ENCODE measurements at regions not wholly inside any gene's neighbourhood (a gene's known extent, or its start where the extent isn't known, plus 50 kb on each side); places are given as distances from the start of the nearest gene placed in this dataset.
A peak's percentile ranks its signal among the peaks of the same experiment; 100 is the strongest.

GRCh38 chr4:52358883-52359321 is 300.2 kb downstream of the USP46 start:
- CTCF ChIA-PET = no interaction called here
- DNase-seq (ENCODE audit: low spot score) (no peak), ATAC-seq (peak; percentile 22; the same call in 1 of the 2 replicates)

DNA sequence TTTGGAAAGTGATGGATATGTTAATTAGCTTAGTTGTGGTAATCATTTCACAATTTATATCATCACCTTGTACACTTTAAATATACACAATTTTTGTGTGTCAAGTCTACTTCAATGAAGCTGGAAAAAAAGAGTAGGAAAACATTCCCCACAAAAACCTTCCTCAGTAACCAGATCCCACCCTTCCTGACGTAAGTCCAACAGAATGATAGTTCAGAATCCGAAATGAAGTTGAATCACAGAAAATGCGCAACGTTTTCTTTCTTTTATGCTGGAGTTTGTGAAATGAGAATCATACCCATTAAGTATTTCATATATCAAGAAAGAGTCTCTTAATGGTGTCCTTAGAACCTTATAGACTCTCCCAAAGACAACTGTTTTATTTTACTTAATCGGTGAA is 292.9 kb downstream of the USP46 start:
- ChIA-PET POLR2A (no interaction called here), CTCF (no interaction called here)
- peaks cover 2% of the 10 kb centered on the region; the same call in 1 of the 2 replicates for H3K9me3 Mint-ChIP-seq
- DNase-seq (ENCODE audit: low spot score) (no peak), ATAC-seq (no peak)
- peaks cover 19% of the 10 kb centered on the region for H3K4me1 Mint-ChIP-seq
- TF ChIP-seq CTCF (IDR thresholded peaks at IDR 0.05) (no peak), HMGA2 (CRISPR knock-in tag; IDR thresholded peaks at IDR 0.05) (no peak), NR2C2 (CRISPR knock-in tag; IDR thresholded peaks at IDR 0.05) (no peak), MXD4 (CRISPR knock-in tag; IDR thresholded peaks at IDR 0.05; ENCODE audit: borderline replicate concordance) (no peak), SMAD3 (CRISPR knock-in tag; IDR thresholded peaks at IDR 0.05; ENCODE audit: borderline replicate concordance) (no peak), CBFB (CRISPR knock-in tag; IDR thresholded peaks at IDR 0.05; ENCODE audit: low read depth) (no peak), FOXK1 (CRISPR knock-in tag; IDR thresholded peaks at IDR 0.05) (no peak), JAZF1 (CRISPR knock-in tag; IDR thresholded peaks at IDR 0.05) (no peak), ZBTB21 (CRISPR knock-in tag; IDR thresholded peaks at IDR 0.05; ENCODE audit: borderline replicate concordance) (no peak)
- TF ChIP-seq, protein P1, sequence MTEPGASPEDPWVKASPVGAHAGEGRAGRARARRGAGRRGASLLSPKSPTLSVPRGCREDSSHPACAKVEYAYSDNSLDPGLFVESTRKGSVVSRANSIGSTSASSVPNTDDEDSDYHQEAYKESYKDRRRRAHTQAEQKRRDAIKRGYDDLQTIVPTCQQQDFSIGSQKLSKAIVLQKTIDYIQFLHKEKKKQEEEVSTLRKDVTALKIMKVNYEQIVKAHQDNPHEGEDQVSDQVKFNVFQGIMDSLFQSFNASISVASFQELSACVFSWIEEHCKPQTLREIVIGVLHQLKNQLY (CRISPR knock-in tag; IDR thresholded peaks at IDR 0.05) = no peak
- no peak overlapping the region for H3K4me3 Mint-ChIP-seq
- no peaks in the 10 kb centered on the region for H3K27me3 Mint-ChIP-seq (ENCODE audit: low read depth)
- no peak overlapping the region for H3K27ac Mint-ChIP-seq
- H3K36me3 Mint-ChIP-seq = no peaks in the 10 kb centered on the region

More at GRCh38 chr4:52358883-52359321, 300.2 kb downstream of the USP46 start:
- Mint-ChIP-seq H3K4me3 (no peak overlapping the region), H3K9me3 (peaks cover 12% of the 10 kb centered on the region), H3K36me3 (no peaks in the 10 kb centered on the region), H3K4me1 (peaks cover 16% of the 10 kb centered on the region), H3K27ac (peak overlapping the region; percentile 39; the same call in 1 of the 2 replicates), H3K27me3 (ENCODE audit: low read depth) (no peaks in the 10 kb centered on the region)
- TF ChIP-seq HMGA2 (CRISPR knock-in tag; IDR thresholded peaks at IDR 0.05) (no peak), ZNF423 (CRISPR knock-in tag; IDR thresholded peaks at IDR 0.05) (no peak), ZNF121 (CRISPR knock-in tag; IDR thresholded peaks at IDR 0.05) (no peak), NR2C2 (CRISPR knock-in tag; IDR thresholded peaks at IDR 0.05) (no peak), CBFB (CRISPR knock-in tag; IDR thresholded peaks at IDR 0.05; ENCODE audit: low read depth) (no peak), FOXK1 (CRISPR knock-in tag; IDR thresholded peaks at IDR 0.05) (no peak), IRF1 (CRISPR knock-in tag; IDR thresholded peaks at IDR 0.05) (no peak), JUN (CRISPR knock-in tag; IDR thresholded peaks at IDR 0.05) (no peak), SMAD3 (CRISPR knock-in tag; IDR thresholded peaks at IDR 0.05; ENCODE audit: borderline replicate concordance) (no peak)
- TF ChIP-seq, protein P2, sequence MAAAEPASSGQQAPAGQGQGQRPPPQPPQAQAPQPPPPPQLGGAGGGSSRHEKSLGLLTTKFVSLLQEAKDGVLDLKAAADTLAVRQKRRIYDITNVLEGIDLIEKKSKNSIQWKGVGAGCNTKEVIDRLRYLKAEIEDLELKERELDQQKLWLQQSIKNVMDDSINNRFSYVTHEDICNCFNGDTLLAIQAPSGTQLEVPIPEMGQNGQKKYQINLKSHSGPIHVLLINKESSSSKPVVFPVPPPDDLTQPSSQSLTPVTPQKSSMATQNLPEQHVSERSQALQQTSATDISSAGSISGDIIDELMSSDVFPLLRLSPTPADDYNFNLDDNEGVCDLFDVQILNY (CRISPR knock-in tag; IDR thresholded peaks at IDR 0.05) = no peak
- TF ChIP-seq, protein P3, sequence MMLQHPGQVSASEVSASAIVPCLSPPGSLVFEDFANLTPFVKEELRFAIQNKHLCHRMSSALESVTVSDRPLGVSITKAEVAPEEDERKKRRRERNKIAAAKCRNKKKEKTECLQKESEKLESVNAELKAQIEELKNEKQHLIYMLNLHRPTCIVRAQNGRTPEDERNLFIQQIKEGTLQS (CRISPR knock-in tag; conservative IDR thresholded peaks at IDR 0.05) = no peak
- POLR2A ChIA-PET = no interaction called here

GRCh38 chr4:52366621-52367020 is 292.5 kb downstream of the USP46 start:
- Mint-ChIP-seq H3K4me1 (peaks cover 22% of the 10 kb centered on the region), H3K9me3 (no peaks in the 10 kb centered on the region; the same call in 1 of the 2 replicates), H3K36me3 (no peaks in the 10 kb centered on the region), H3K4me3 (no peak overlapping the region), H3K27ac (no peak overlapping the region), H3K27me3 (ENCODE audit: low read depth) (no peaks in the 10 kb centered on the region)
- no peak for DNase-seq (ENCODE audit: low spot score)
- ChIA-PET POLR2A (no interaction called here), CTCF (no interaction called here)
- ATAC-seq = no peak
- TF ChIP-seq SMAD4 (CRISPR knock-in tag; IDR thresholded peaks at IDR 0.05) (no peak), SOX15 (CRISPR knock-in tag; IDR thresholded peaks at IDR 0.05) (no peak), ZBTB21 (CRISPR knock-in tag; IDR thresholded peaks at IDR 0.05; ENCODE audit: borderline replicate concordance) (no peak), ZNF138 (CRISPR knock-in tag; conservative IDR thresholded peaks at IDR 0.05) (no peak), JUN (CRISPR knock-in tag; IDR thresholded peaks at IDR 0.05) (no peak), ZNF532 (CRISPR knock-in tag; IDR thresholded peaks at IDR 0.05; ENCODE audit: borderline replicate concordance) (no peak), ZNF317 (CRISPR knock-in tag; IDR thresholded peaks at IDR 0.05; ENCODE audit: borderline replicate concordance, low read depth) (no peak), NR2C2 (CRISPR knock-in tag; IDR thresholded peaks at IDR 0.05) (no peak)
- TF ChIP-seq, protein P4, sequence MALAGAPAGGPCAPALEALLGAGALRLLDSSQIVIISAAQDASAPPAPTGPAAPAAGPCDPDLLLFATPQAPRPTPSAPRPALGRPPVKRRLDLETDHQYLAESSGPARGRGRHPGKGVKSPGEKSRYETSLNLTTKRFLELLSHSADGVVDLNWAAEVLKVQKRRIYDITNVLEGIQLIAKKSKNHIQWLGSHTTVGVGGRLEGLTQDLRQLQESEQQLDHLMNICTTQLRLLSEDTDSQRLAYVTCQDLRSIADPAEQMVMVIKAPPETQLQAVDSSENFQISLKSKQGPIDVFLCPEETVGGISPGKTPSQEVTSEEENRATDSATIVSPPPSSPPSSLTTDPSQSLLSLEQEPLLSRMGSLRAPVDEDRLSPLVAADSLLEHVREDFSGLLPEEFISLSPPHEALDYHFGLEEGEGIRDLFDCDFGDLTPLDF (CRISPR knock-in tag; IDR thresholded peaks at IDR 0.05) = no peak
- TF ChIP-seq, protein P3 (CRISPR knock-in tag; conservative IDR thresholded peaks at IDR 0.05) = no peak
